ENCODE measurements at regions not wholly inside any gene's neighbourhood (a gene's known extent, or its start where the extent isn't known, plus 50 kb on each side); places are given as distances from the start of the nearest gene placed in this dataset.

- TF ChIP-seq CTCF (conservative IDR thresholded peaks at IDR 0.05; ENCODE audit: low read depth, low read length): no peak
- H3K4me3 ChIP-seq (ENCODE audit: low read length): no peak overlapping the region
- no peak for DNase-seq (ENCODE audit: low read depth)
Measured at GRCh38 chr12:124507188-124508109, 60.0 kb downstream of the NCOR2 start.

GRCh38 chr12:124506832-124507153 is 60.6 kb downstream of the NCOR2 start:
- no peak overlapping the region for H3K4me3 ChIP-seq (ENCODE audit: low read length)
- no peak for TF ChIP-seq CTCF (conservative IDR thresholded peaks at IDR 0.05; ENCODE audit: low read depth, low read length)
- no peak for DNase-seq (ENCODE audit: low read depth)

GRCh38 chr12:124506145-124506831 is 61.1 kb downstream of the NCOR2 start:
- no peak for DNase-seq (ENCODE audit: low read depth)
- no peak for TF ChIP-seq CTCF (conservative IDR thresholded peaks at IDR 0.05; ENCODE audit: low read depth, low read length)
- H3K4me3 ChIP-seq (ENCODE audit: low read length): no peak overlapping the region

- TF ChIP-seq CTCF (conservative IDR thresholded peaks at IDR 0.05; ENCODE audit: low read depth, low read length): no peak
- no peak overlapping the region for H3K4me3 ChIP-seq (ENCODE audit: low read length)
- no peak for DNase-seq (ENCODE audit: low read depth)
Measured at GRCh38 chr12:124505001-124505818, 62.2 kb downstream of the NCOR2 start.

- H3K4me3 ChIP-seq (ENCODE audit: low read length): no peak overlapping the region
- no peak for DNase-seq (ENCODE audit: low read depth)
- TF ChIP-seq CTCF (conservative IDR thresholded peaks at IDR 0.05; ENCODE audit: low read depth, low read length): no peak
Measured at GRCh38 chr12:124504273-124505000, 63.0 kb downstream of the NCOR2 start.

GRCh38 chr12:124503305-124503704 is 64.1 kb downstream of the NCOR2 start:
- H3K4me3 ChIP-seq (ENCODE audit: low read length): no peak overlapping the region
- no peak for TF ChIP-seq CTCF (conservative IDR thresholded peaks at IDR 0.05; ENCODE audit: low read depth, low read length)
- no peak for DNase-seq (ENCODE audit: low read depth)

Data from retinal pigment epithelial cell (primary cell).